Smooth muscle cell (in vitro differentiated cells): ENCODE measurements at regions not wholly inside any gene's neighbourhood (a gene's known extent, or its start where the extent isn't known, plus 50 kb on each side); places are given as distances from the start of the nearest gene placed in this dataset.
A peak's percentile ranks its signal among the peaks of the same experiment; 100 is the strongest.

Experiments
- DNase-seq: peaks from one replicate; lab custom pipeline; 2025; ENCODE audit not compliant: unreplicated experiment; lab: John Stamatoyannopoulos, UW
- H2AFZ ChIP-seq: fragments of 200-600 bp; sonication (generic); 2 replicates; pipeline ENCODE4 v1.6.0; 2016; ENCODE audit warnings: antibody characterized with exemption, low read depth, mild to moderate bottlenecking
- H3F3A ChIP-seq: fragments of 200-600 bp; sonication (generic); 2 replicates; pipeline ENCODE4 v1.6.0; 2017; ENCODE audit warnings: antibody characterized with exemption, low read depth
- H3K27ac ChIP-seq: fragments of 200-600 bp; sonication (generic); 2 replicates; pipeline ENCODE4 v1.5.1; 2016; ENCODE audit warnings: low read depth, mild to moderate bottlenecking
- H3K27me3 ChIP-seq: fragments of 200-600 bp; sonication (generic); 2 replicates; pipeline ENCODE4 v1.6.1; 2016; ENCODE audit warnings: low read depth, mild to moderate bottlenecking
- H3K36me3 ChIP-seq: fragments of 200-600 bp; sonication (generic); 2 replicates; pipeline ENCODE4 v1.5.1; 2016; ENCODE audit warnings: low read depth
- H3K4me1 ChIP-seq: fragments of 200-600 bp; sonication (generic); 2 replicates; pipeline ENCODE4 v1.5.1; 2016; ENCODE audit warnings: low read depth
- H3K4me2 ChIP-seq: fragments of 200-600 bp; sonication (generic); 2 replicates; pipeline ENCODE4 v1.6.0; 2016; ENCODE audit warnings: mild to moderate bottlenecking
- H3K4me3 ChIP-seq: fragments of 200-600 bp; sonication (generic); 2 replicates; pipeline ENCODE4 v1.5.1; 2016; ENCODE audit warnings: mild to moderate bottlenecking
- H3K79me2 ChIP-seq: fragments of 200-600 bp; sonication (generic); 2 replicates; pipeline ENCODE4 v1.6.0; 2016; ENCODE audit warnings: low read depth, mild to moderate bottlenecking
- H3K9ac ChIP-seq: fragments of 200-600 bp; sonication (generic); 2 replicates; pipeline ENCODE4 v1.6.0; 2016; ENCODE audit warnings: low read depth
- H3K9me3 ChIP-seq: fragments of 200-600 bp; sonication (generic); replicated peaks from 2 replicates; pipeline ENCODE4 v1.5.1; 2016; ENCODE audit warnings: low read depth
- H4K20me1 ChIP-seq: fragments of 200-600 bp; sonication (generic); 2 replicates; pipeline ENCODE4 v1.6.0; 2016; ENCODE audit warnings: low read depth
- CTCF ChIP-seq: fragments of 200-600 bp; sonication (generic); IDR thresholded peaks from 2 replicates; pipeline ENCODE4 v1.5.1; 2017; ENCODE audit warnings: borderline replicate concordance, mild to moderate bottlenecking, antibody characterized with exemption; ENCODE audit not compliant: insufficient read depth, poor library complexity, severe bottlenecking
- WGBS: methylation state at CpG from one replicate; pipeline ENCODE4 v1.1.7; 2016; ENCODE audit warnings: low lambda C conversion rate; 5-methylcytosine and 5-hydroxymethylcytosine counted together

GRCh38 chr13:50226515-50227155, 211.4 kb downstream of the KCNRG start:
- Histone ChIP-seq H3F3A (no peaks in the 10 kb centered on the region), H2AFZ (no peak overlapping the region), H3K4me2 (no peak overlapping the region), H3K79me2 (no peaks in the 10 kb centered on the region), H3K27me3 (no peaks in the 10 kb centered on the region), H4K20me1 (no peaks in the 10 kb centered on the region), H3K27ac (no peak overlapping the region), H3K36me3 (no peaks in the 10 kb centered on the region), H3K4me3 (no peak overlapping the region), H3K9ac (no peak overlapping the region), H3K4me1 (no peaks in the 10 kb centered on the region), H3K9me3 (no peaks in the 10 kb centered on the region)
- no peak for DNase-seq
- no peak for TF ChIP-seq CTCF

- 88% methylated on average over 5 of the region's 5 CpGs for WGBS
- H3K27me3 ChIP-seq, result no peaks in the 10 kb centered on the region
- H2AFZ ChIP-seq, result no peak overlapping the region
- no peaks in the 10 kb centered on the region for H3K36me3 ChIP-seq
- H3K4me3 ChIP-seq, result no peak overlapping the region
- no peak for TF ChIP-seq CTCF
- H3K9me3 ChIP-seq, result no peaks in the 10 kb centered on the region
- no peaks in the 10 kb centered on the region for H3K4me1 ChIP-seq
- H3K27ac ChIP-seq, result no peak overlapping the region
- H3K9ac ChIP-seq, result no peak overlapping the region
- H3K79me2 ChIP-seq, result no peaks in the 10 kb centered on the region
- DNase-seq, result no peak
- no peaks in the 10 kb centered on the region for H3F3A ChIP-seq
- no peak overlapping the region for H3K4me2 ChIP-seq
- no peaks in the 10 kb centered on the region for H4K20me1 ChIP-seq
Observed at GRCh38 chr13:50227361-50227760, 212.1 kb downstream of the KCNRG start.

- H4K20me1 ChIP-seq, result no peaks in the 10 kb centered on the region
- no peaks in the 10 kb centered on the region for H3K36me3 ChIP-seq
- TF ChIP-seq CTCF, result no peak
- DNase-seq, result no peak
- H3K9ac ChIP-seq, result no peak overlapping the region
- no peak overlapping the region for H3K27ac ChIP-seq
- H3K79me2 ChIP-seq, result no peaks in the 10 kb centered on the region
- no peaks in the 10 kb centered on the region for H3K4me1 ChIP-seq
- no peak overlapping the region for H3K4me3 ChIP-seq
- no peak overlapping the region for H2AFZ ChIP-seq
- no peak overlapping the region for H3K4me2 ChIP-seq
- WGBS, result 94% methylated on average over 6 of the region's 6 CpGs
- H3F3A ChIP-seq, result no peaks in the 10 kb centered on the region
- no peaks in the 10 kb centered on the region for H3K27me3 ChIP-seq
- no peaks in the 10 kb centered on the region for H3K9me3 ChIP-seq
Observed at GRCh38 chr13:50228527-50228926, 213.3 kb downstream of the KCNRG start.

- Histone ChIP-seq H3K4me2 (peak overlapping the region; percentile 59), H3K4me3 (no peak overlapping the region), H3K36me3 (no peaks in the 10 kb centered on the region), H3K27ac (no peak overlapping the region), H3F3A (no peaks in the 10 kb centered on the region), H3K27me3 (no peaks in the 10 kb centered on the region), H3K9me3 (no peaks in the 10 kb centered on the region), H3K9ac (no peak overlapping the region), H3K79me2 (no peaks in the 10 kb centered on the region), H4K20me1 (no peaks in the 10 kb centered on the region), H2AFZ (no peak overlapping the region), H3K4me1 (no peaks in the 10 kb centered on the region)
- no peak for TF ChIP-seq CTCF
- DNase-seq, result no peak
- 51% methylated on average over 2 of the region's 2 CpGs for WGBS
Observed at GRCh38 chr13:50229960-50230661, 214.9 kb downstream of the KCNRG start.
